VCaP (cell line): ENCODE measurements at regions not wholly inside any gene's neighbourhood (a gene's known extent, or its start where the extent isn't known, plus 50 kb on each side); places are given as distances from the start of the nearest gene placed in this dataset.

Source experiments
- H3K27ac ChIP-seq: fragments of 450-650 bp; 2 replicates; pipeline ENCODE4 v1.5.1; 2017
- TF ChIP-seq, protein P1 (sequence below): fragments of 450-650 bp; conservative IDR thresholded peaks from 2 replicates; pipeline ENCODE4 v1.5.1; 2017; ENCODE audit warnings: mild to moderate bottlenecking, moderate library complexity

DNA sequence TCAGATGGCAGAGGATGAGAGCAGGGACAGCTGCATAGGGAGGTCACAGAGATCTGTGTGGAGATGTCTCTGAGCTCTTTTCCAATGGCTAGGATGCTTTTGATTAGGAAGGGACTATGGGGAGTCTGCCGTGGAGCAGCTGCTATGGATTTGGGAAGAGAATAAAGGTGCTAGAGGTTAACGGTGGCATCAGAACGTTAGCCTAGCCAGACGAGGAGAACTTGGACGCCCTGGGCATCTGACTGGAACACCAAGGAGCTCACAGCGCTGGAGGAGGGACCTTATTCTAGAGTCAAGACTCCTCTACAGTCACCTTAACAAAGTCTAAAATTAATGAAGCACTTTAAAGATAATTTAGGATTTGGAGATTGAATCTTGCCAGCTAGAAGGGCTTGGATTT lies 157.2 kb upstream of the B3GAT1 start:
- no peak overlapping the region for H3K27ac ChIP-seq
- TF ChIP-seq, protein P1, sequence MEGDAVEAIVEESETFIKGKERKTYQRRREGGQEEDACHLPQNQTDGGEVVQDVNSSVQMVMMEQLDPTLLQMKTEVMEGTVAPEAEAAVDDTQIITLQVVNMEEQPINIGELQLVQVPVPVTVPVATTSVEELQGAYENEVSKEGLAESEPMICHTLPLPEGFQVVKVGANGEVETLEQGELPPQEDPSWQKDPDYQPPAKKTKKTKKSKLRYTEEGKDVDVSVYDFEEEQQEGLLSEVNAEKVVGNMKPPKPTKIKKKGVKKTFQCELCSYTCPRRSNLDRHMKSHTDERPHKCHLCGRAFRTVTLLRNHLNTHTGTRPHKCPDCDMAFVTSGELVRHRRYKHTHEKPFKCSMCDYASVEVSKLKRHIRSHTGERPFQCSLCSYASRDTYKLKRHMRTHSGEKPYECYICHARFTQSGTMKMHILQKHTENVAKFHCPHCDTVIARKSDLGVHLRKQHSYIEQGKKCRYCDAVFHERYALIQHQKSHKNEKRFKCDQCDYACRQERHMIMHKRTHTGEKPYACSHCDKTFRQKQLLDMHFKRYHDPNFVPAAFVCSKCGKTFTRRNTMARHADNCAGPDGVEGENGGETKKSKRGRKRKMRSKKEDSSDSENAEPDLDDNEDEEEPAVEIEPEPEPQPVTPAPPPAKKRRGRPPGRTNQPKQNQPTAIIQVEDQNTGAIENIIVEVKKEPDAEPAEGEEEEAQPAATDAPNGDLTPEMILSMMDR = no peak

DNA sequence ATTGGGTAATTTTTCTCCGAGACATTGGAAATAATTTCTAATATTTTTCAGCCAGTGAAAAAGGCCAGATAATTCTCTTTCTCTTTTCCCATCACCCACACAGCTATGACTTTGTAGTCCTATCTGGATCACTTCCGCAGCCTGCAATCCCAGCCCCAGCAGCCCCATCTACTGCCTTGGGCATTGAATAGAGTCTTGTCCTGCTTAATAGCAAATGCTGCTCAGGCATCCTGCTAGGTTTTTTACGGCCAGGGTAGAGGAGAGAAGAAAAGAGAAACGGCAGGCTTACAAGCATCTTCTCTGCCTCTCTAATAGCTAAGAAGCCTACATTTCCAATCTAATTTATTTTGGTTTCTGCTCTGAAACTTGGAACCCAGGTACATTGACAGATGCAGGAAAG lies 154.3 kb upstream of the B3GAT1 start:
- H3K27ac ChIP-seq = no peak overlapping the region
- TF ChIP-seq, protein P1 = no peak

DNA sequence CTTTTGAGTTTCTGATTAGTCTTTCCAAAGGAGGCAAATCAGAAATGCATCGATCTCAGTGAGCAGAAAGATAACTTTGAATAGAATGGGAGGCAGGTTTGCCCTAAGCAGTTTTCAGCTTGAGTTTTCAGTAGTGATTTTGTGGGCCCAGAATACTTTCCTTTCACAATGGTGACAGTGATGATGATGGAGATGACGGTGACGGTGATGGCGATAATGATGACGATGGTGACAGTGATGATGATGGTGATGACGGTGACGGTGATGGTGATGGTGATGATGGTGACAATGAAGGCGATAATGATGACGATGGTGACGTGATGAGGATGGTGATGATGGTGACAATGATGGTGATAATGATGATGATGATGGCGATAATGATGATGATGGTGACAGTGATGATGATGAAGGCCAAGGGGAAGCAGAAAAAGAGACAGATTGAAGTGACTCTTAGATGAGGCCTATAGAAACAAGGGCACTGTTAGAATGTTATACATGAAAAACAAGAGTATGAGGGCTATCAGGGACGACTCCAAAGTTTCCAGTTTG lies 153.4 kb upstream of the B3GAT1 start:
- no peak overlapping the region for H3K27ac ChIP-seq
- TF ChIP-seq, protein P1 = no peak

DNA sequence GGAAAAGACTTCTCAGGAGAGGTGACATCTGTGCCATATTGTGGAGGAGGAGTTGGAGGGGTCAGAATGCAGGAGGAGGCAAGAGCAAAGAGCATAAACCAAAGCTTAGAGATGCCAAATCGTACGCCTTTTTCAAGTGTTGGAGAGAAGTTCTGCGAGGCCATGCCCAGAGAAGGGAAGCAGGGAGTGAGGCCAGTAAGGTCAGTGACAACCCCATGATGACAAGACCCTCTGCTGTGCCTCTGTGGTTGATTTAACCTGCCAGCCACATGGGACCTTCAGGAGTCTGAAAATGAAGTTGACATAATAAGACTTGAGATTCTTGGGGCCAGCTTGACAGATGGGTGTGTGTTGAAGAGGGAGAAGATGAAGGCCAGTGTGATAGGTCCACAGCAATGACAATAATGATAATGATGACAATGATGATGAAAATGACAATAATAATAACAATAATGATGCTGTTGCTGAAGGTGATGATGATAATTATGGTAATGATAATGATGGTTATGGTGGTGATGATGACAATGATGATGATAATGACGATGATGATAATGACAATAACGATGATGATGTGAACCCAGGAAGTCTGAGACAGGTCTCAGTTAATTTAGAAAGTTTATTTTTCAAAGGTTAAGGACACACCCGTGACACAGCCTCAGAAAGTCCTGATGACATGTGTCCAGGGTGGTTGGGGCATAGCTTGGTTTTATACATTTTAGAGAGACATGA lies 152.6 kb upstream of the B3GAT1 start:
- TF ChIP-seq, protein P1 = no peak
- no peak overlapping the region for H3K27ac ChIP-seq

DNA sequence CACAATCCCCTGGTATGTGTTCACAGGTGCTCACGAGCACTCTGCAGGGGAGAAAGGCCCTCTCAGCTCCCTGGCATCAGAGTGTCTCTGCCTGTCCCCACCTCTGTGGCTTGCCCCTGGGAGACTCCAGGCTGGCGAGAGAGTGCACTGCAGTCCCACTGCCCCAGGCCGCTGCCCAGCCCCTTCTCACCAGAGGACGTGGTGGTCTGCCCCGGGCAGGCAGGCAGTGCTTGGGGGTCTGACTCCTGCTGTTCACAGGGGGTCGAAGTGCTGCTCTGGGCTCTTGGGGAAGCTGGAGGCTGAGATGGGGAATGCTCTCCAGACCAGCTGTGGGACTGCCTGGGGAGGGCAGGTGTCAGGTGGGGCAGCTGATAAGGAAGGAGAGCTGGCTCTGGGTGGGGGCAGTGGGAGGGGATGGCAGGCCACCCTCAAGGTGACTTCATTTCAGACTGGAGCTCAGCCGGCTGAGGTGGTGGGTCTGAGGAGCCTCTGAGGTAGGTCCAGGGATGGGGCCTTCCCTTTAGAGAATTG lies 151.0 kb upstream of the B3GAT1 start:
- H3K27ac ChIP-seq = no peak overlapping the region
- TF ChIP-seq, protein P1 = no peak

DNA sequence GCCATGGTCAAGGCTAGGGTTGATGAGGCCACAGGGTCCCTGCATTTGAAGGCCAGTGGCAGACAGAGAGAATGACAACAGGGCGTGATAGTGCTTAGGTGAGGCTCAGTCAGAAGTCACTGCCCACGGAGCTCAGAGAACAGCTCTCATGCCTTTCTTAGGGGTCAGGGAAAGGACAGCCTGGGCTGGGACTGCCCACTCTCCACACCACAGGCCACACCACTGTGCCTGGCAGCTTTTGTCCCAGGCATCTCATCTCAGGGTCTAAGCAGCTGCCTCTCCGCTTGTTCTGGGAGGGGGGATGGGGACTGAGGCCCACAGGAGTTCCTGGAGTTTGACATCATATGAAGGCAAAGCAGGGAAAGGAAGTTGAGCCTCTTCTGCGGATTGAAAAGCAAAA lies 150.2 kb upstream of the B3GAT1 start:
- TF ChIP-seq, protein P1 = no peak
- no peak overlapping the region for H3K27ac ChIP-seq

DNA sequence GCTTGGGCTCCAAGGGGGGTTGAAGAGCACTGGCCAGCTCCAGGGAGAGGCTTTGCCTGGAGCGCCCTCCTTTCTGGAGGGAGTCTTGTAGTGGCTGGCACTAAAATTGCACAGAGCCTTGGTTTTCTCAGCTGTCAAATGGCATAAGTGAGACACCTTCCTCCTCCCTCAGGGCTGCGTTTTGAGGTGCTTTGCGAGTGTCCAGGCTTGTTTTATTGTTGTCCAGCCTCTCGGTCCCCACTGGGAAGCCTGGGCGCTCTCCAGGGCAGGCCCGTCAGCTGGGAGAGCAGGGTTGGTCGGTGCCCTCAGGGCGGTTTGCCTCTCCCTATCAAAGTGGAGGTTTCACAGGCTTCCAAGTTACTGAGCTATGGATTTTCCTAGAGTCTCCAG lies 149.3 kb upstream of the B3GAT1 start:
- TF ChIP-seq, protein P1 = no peak
- H3K27ac ChIP-seq = no peak overlapping the region; the same call in 1 of the 2 replicates
